Lung (tissue), 11 donors: ENCODE measurements at regions not wholly inside any gene's neighbourhood (a gene's known extent, or its start where the extent isn't known, plus 50 kb on each side); places are given as distances from the start of the nearest gene placed in this dataset.

Experiments used
- ATAC-seq: fragments of 200-7000 bp; cut with Tn5 transposase; one replicate; pipeline ENCODE4 v1.9.1; 2020; ENCODE audit warnings: moderate number of reproducible peaks; ENCODE audit not compliant: insufficient read depth, low FRiP score
- DNase-seq, 3 donors: peaks; one replicate each; pipeline ENCODE4 v3.0.0-alpha.2; 2013 to 2017
- H3K27ac ChIP-seq, 2 donors: one replicate each; pipeline ENCODE4 v1.5.1; 2013; ENCODE audit warnings: mild to moderate bottlenecking in 2 of 2, moderate library complexity in 2 of 2, control low read depth in 1 of 2, inconsistent platforms in 1 of 2, low read depth in 1 of 2, low read length in 1 of 2
- H3K27me3 ChIP-seq, 3 donors: one replicate each; pipeline ENCODE4 v1.5.1; 2013; ENCODE audit warnings: low read length in 2 of 3; ENCODE audit not compliant: control insufficient read depth in 3 of 3, insufficient read depth in 3 of 3
- H3K36me3 ChIP-seq, 4 donors: one replicate each; pipeline ENCODE4 v1.5.1; 2013; ENCODE audit warnings: low read length in 4 of 4, mild to moderate bottlenecking in 1 of 4, moderate library complexity in 1 of 4; ENCODE audit not compliant: control insufficient read depth in 4 of 4, insufficient read depth in 4 of 4
- H3K4me1 ChIP-seq, 5 donors: one replicate each; pipeline ENCODE4 v1.5.1; 2013; ENCODE audit warnings: low read length in 5 of 5, mild to moderate bottlenecking in 2 of 5, moderate library complexity in 1 of 5; ENCODE audit not compliant: control insufficient read depth in 5 of 5, insufficient read depth in 5 of 5
- H3K4me3 ChIP-seq: one replicate; pipeline ENCODE4 v1.5.1; 2013; ENCODE audit warnings: mild to moderate bottlenecking, control low read depth, moderate library complexity
- H3K9ac ChIP-seq, 2 donors: one replicate each; pipeline ENCODE4 v1.5.1; 2013; ENCODE audit warnings: low read length in 2 of 2, control low read depth in 1 of 2; ENCODE audit not compliant: insufficient read depth in 1 of 2
- H3K9me3 ChIP-seq, 4 donors: one replicate each; pipeline ENCODE4 v1.5.1; 2013; ENCODE audit warnings: low read length in 3 of 4, mild to moderate bottlenecking in 1 of 4, moderate library complexity in 1 of 4; ENCODE audit not compliant: control insufficient read depth in 4 of 4, insufficient read depth in 3 of 4
- CTCF ChIP-seq: IDR thresholded peaks from 2 replicates; pipeline ENCODE4 v1.5.1; 2012; ENCODE audit warnings: mild to moderate bottlenecking; ENCODE audit errors: control extremely low read depth, extremely low read depth
- WGBS, 2 donors: extraction: QIAGEN DNeasy Blood & Tissue Kit; methylation state at CpG; one replicate each; pipeline ENCODE4 v1.1.7; 2013; 5-methylcytosine and 5-hydroxymethylcytosine counted together
- donor health status: control.
- donor health status: control.
- donor health status: Bipolar disorder and iron deficiency.
- donor health status: healthy.
- donor health status: DM: yes; HTN: yes; CAD: no.

DNA sequence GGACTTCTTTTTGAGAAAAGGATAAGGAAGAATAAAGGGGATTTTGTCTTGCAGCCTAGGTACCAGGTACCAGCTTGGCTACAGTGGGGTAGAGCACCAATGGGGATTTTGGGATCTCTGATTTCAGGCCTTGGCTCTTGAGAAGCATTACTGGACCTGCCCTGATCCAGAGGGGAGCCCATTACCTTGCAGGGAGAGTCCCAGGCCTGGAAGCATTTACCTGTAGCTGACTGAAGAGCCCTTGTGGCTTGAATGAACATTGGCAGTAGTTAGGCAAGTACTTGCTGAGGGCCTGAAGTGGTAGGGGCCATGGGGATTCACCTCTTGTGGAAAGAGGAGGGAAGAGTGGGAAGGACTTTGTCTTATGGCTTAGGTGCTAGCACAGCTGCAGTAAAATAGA lies 308.2 kb upstream of the FBXO33 start:
- H3K4me3 ChIP-seq: no peak overlapping the region
- no peak for TF ChIP-seq CTCF
- no peak for ATAC-seq

DNA sequence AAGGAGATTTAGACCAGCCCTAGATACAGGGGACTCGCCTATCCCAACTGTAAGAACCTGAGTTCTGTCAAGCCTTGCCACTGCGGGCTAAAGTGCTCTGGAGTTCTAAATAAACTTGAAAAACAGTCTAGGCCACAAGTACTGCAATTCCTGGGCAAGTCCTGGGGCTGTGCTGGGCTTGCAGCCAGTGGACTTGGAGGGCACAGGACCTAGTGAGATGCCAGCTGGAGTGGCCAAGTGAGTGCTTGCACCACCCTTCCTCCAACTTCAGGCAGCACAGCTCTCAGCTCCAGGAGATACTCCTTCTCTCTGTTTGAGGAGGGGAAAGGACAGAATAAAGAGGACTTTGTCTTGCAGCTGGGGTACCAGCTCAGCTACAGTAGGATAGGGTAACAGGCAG lies 307.6 kb upstream of the FBXO33 start:
- WGBS, 2 donors: 64 to 88% methylated on average over 2 of the region's 2 CpGs
- Histone ChIP-seq H3K27me3 (no peaks in the 10 kb centered on the region), H3K9me3 (no peaks in the 10 kb centered on the region), H3K27ac (no peak overlapping the region), H3K4me3 (no peak overlapping the region), H3K9ac (no peak overlapping the region), H3K36me3 (no peaks in the 10 kb centered on the region), H3K4me1 (peaks cover 0 to 2% (median 0%) of the 10 kb centered on the region in 5 donors)
- DNase-seq (no peak), ATAC-seq (peak; percentile 63)
- TF ChIP-seq CTCF: no peak

More for the DNA sequence above, 308.2 kb upstream of the FBXO33 start:
- H3K36me3 ChIP-seq: no peaks in the 10 kb centered on the region
- H3K4me1 ChIP-seq: peaks cover 0 to 2% (median 0%) of the 10 kb centered on the region in 5 donors
- no peaks in the 10 kb centered on the region for H3K27me3 ChIP-seq
- peak in 1 of 3 donors; percentile 2 for DNase-seq
- no peaks in the 10 kb centered on the region for H3K9me3 ChIP-seq
- no peak overlapping the region for H3K27ac ChIP-seq
- no peak overlapping the region for H3K9ac ChIP-seq

DNA sequence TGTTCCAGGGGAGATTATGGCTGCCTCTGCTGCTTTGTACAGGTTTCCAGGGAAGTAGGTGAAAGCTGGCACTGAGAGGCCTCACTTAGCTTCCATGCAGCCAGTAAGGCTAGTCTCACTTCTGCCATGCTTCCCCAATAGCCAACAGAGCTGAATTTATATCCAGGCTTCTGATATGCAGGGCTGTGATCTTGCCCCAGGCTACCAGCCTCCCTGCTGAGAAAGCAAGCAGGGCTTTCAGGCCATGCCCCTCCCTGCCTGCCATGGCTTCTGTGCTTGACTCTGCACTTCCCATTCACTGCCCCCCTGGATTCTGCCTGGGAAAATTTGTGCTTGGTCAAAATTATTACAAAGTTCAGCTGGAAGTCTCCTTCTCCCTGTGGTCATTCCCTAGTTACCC lies 302.1 kb upstream of the FBXO33 start:
- Histone ChIP-seq H3K27ac (no peak overlapping the region), H3K9ac (no peak overlapping the region), H3K9me3 (peaks cover 0 to 3% (median 0%) of the 10 kb centered on the region in 4 donors), H3K27me3 (no peaks in the 10 kb centered on the region), H3K36me3 (no peaks in the 10 kb centered on the region), H3K4me1 (no peaks in the 10 kb centered on the region), H3K4me3 (no peak overlapping the region)
- no peak for TF ChIP-seq CTCF
- ATAC-seq: no peak
- no peak for DNase-seq

GRCh38 chr14:39733741-39734140 lies 301.5 kb upstream of the FBXO33 start:
- H3K27ac ChIP-seq: no peak overlapping the region
- no peaks in the 10 kb centered on the region for H3K27me3 ChIP-seq
- WGBS, 2 donors: 95 to 99% methylated on average over 1 of the region's 1 CpG
- H3K4me3 ChIP-seq: no peak overlapping the region
- no peaks in the 10 kb centered on the region for H3K4me1 ChIP-seq
- H3K9me3 ChIP-seq: peaks cover 0 to 3% (median 0%) of the 10 kb centered on the region in 4 donors
- TF ChIP-seq CTCF: no peak
- no peaks in the 10 kb centered on the region for H3K36me3 ChIP-seq
- ATAC-seq (no peak), DNase-seq (no peak)
- H3K9ac ChIP-seq: no peak overlapping the region
